ENCODE measurements at regions not wholly inside any gene's neighbourhood (a gene's known extent, or its start where the extent isn't known, plus 50 kb on each side); places are given as distances from the start of the nearest gene placed in this dataset.

DNA sequence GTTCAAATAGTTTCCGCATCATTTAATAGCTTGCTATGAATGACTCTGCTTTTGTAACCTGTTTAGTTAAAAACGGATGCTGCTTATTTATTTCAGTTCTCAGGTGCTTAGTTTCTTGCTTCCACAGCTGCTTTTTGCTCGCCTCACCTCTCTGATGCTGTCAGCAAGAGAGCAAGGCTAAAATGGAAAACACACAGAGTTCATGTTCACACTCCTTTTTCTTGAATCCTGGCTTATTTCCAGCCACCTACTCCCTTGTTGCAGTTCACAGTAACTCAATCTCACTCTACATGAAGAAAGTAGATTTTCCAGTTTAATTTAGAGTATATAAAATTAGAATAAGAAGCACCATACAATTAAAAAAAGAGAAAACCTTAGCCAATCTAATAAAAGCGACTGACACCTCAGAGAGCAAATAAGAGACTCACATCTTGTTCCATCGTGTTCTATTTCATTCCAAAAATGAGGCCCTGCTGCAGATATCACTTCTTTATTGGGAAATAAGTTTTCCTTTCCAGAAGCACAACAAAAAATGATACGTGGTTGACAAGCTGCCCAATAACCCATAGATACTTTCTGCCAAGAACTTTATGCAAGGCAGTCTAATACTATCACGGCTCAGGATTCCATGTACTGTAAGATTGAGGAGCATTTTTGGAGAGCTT is 326.1 kb upstream of the SLITRK1 start:
- no peak overlapping the region for H3K9ac ChIP-seq (ENCODE audit: low read depth, low read length)
- no peak overlapping the region for H3K4me3 ChIP-seq (ENCODE audit: low read depth in 1 of 2, low read length in 2 of 2)
- H3K27me3 ChIP-seq (ENCODE audit: insufficient read depth, low read length, poor library complexity), result no peaks in the 10 kb centered on the region
- H3K9me3 ChIP-seq (ENCODE audit: insufficient read depth, low read length, severe bottlenecking), result no peaks in the 10 kb centered on the region
- no peaks in the 10 kb centered on the region for H4K20me1 ChIP-seq (ENCODE audit: insufficient read depth, low read length)
- H3K4me2 ChIP-seq (ENCODE audit: insufficient read depth, low read length), result no peak overlapping the region
- H3K79me2 ChIP-seq (ENCODE audit: insufficient read depth, low read length), result no peaks in the 10 kb centered on the region
- no peaks in the 10 kb centered on the region for H3K4me1 ChIP-seq (ENCODE audit: insufficient read depth, low read length)
- no peak for ATAC-seq (ENCODE audit: insufficient read depth, low read depth)
- H3K27ac ChIP-seq (ENCODE audit: low read length), result no peak overlapping the region
- H2AFZ ChIP-seq (ENCODE audit: low read depth, low read length), result peak overlapping the region; percentile 44; the same call in 1 of the 2 replicates
- DNase-seq, result no peak
- TF ChIP-seq, protein P1, sequence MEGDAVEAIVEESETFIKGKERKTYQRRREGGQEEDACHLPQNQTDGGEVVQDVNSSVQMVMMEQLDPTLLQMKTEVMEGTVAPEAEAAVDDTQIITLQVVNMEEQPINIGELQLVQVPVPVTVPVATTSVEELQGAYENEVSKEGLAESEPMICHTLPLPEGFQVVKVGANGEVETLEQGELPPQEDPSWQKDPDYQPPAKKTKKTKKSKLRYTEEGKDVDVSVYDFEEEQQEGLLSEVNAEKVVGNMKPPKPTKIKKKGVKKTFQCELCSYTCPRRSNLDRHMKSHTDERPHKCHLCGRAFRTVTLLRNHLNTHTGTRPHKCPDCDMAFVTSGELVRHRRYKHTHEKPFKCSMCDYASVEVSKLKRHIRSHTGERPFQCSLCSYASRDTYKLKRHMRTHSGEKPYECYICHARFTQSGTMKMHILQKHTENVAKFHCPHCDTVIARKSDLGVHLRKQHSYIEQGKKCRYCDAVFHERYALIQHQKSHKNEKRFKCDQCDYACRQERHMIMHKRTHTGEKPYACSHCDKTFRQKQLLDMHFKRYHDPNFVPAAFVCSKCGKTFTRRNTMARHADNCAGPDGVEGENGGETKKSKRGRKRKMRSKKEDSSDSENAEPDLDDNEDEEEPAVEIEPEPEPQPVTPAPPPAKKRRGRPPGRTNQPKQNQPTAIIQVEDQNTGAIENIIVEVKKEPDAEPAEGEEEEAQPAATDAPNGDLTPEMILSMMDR (IDR thresholded peaks at IDR 0.05; ENCODE audit: borderline replicate concordance, extremely low read depth, low read length, poor library complexity, severe bottlenecking), result no peak
- TF ChIP-seq EZH2 (IDR thresholded peaks at IDR 0.05; ENCODE audit: borderline replicate concordance, low read depth, low read length, severe bottlenecking), result no peak
- H3K36me3 ChIP-seq (ENCODE audit: insufficient read depth, low read length), result no peaks in the 10 kb centered on the region

DNA sequence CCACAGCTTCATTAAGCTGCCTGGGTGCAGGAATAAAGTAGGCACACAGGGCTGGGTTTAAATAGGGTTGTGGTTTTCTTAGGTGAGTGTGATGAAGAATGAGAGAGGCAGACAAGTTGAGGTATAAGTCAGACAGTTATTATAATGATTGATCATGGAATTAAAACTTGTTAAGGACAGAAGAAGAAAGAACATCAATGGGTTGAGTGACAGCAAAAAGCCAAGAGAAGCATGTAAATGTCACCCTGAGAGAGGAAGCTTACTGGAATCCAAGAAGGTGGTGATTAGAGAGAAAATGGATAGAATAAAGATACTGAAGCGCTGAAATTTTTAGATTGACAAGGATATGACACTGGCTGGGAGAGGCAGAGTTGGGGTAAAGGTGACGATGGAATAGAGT is 325.2 kb upstream of the SLITRK1 start:
- Histone ChIP-seq H3K9ac (ENCODE audit: low read depth, low read length) (no peak overlapping the region), H3K27me3 (ENCODE audit: insufficient read depth, low read length, poor library complexity) (no peaks in the 10 kb centered on the region), H3K4me3 (ENCODE audit: low read depth in 1 of 2, low read length in 2 of 2) (no peak overlapping the region), H3K4me2 (ENCODE audit: insufficient read depth, low read length) (no peak overlapping the region), H2AFZ (ENCODE audit: low read depth, low read length) (no peak overlapping the region), H3K9me3 (ENCODE audit: insufficient read depth, low read length, severe bottlenecking) (no peaks in the 10 kb centered on the region), H4K20me1 (ENCODE audit: insufficient read depth, low read length) (no peaks in the 10 kb centered on the region), H3K36me3 (ENCODE audit: insufficient read depth, low read length) (no peaks in the 10 kb centered on the region), H3K27ac (ENCODE audit: low read length) (no peak overlapping the region), H3K4me1 (ENCODE audit: insufficient read depth, low read length) (no peaks in the 10 kb centered on the region), H3K79me2 (ENCODE audit: insufficient read depth, low read length) (no peaks in the 10 kb centered on the region)
- TF ChIP-seq, protein P1 (IDR thresholded peaks at IDR 0.05; ENCODE audit: borderline replicate concordance, extremely low read depth, low read length, poor library complexity, severe bottlenecking), result no peak
- TF ChIP-seq EZH2 (IDR thresholded peaks at IDR 0.05; ENCODE audit: borderline replicate concordance, low read depth, low read length, severe bottlenecking), result no peak
- DNase-seq, result no peak
- no peak for ATAC-seq (ENCODE audit: insufficient read depth, low read depth)

DNA sequence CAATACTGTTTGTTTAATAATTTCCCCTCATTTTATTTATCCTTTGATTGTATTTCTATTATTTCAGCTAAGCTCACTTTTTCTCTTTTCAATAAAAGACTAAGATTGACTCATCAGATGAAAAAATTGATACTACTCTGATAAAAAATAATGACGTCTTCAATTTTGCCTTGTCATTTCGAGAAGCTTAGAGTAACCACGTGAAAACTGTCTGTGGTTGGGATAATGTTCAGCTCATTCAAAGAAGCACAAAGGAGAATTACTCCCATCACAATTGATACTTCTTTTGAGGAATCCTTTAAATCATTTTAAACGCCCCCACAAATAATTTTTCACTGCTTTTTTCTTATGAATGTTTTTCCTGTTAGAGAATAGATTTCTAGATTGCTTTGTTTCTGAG is 318.7 kb upstream of the SLITRK1 start:
- Histone ChIP-seq H3K27ac (ENCODE audit: low read length) (no peak overlapping the region), H3K4me3 (ENCODE audit: low read depth in 1 of 2, low read length in 2 of 2) (no peak overlapping the region), H3K27me3 (ENCODE audit: insufficient read depth, low read length, poor library complexity) (no peaks in the 10 kb centered on the region), H3K9ac (ENCODE audit: low read depth, low read length) (no peak overlapping the region), H4K20me1 (ENCODE audit: insufficient read depth, low read length) (no peaks in the 10 kb centered on the region), H2AFZ (ENCODE audit: low read depth, low read length) (no peak overlapping the region), H3K4me2 (ENCODE audit: insufficient read depth, low read length) (no peak overlapping the region), H3K4me1 (ENCODE audit: insufficient read depth, low read length) (peaks cover 8% of the 10 kb centered on the region), H3K9me3 (ENCODE audit: insufficient read depth, low read length, severe bottlenecking) (no peaks in the 10 kb centered on the region), H3K79me2 (ENCODE audit: insufficient read depth, low read length) (no peaks in the 10 kb centered on the region), H3K36me3 (ENCODE audit: insufficient read depth, low read length) (no peaks in the 10 kb centered on the region)
- ATAC-seq (ENCODE audit: insufficient read depth, low read depth) (peak; percentile 86), DNase-seq (no peak)
- TF ChIP-seq EZH2 (IDR thresholded peaks at IDR 0.05; ENCODE audit: borderline replicate concordance, low read depth, low read length, severe bottlenecking), result no peak
- TF ChIP-seq, protein P1 (IDR thresholded peaks at IDR 0.05; ENCODE audit: borderline replicate concordance, extremely low read depth, low read length, poor library complexity, severe bottlenecking), result no peak
